ENCODE measurements at regions not wholly inside any gene's neighbourhood (a gene's known extent, or its start where the extent isn't known, plus 50 kb on each side); places are given as distances from the start of the nearest gene placed in this dataset.

- Histone ChIP-seq H3K27me3 (no peaks in the 10 kb centered on the region), H3K9ac (ENCODE audit: low read depth in 2 of 2, low read length in 2 of 2) (no peak overlapping the region), H3K9me3 (no peaks in the 10 kb centered on the region), H3K27ac (no peak overlapping the region), H3K4me1 (no peaks in the 10 kb centered on the region), H3K4me3 (no peak overlapping the region), H3K36me3 (no peaks in the 10 kb centered on the region)
- DNase-seq: no peak
- intact Hi-C loops (cut with DNase I): no loop called here
- no peak for TF ChIP-seq CTCF (IDR thresholded peaks at IDR 0.05)
Measured at GRCh38 chr20:7416382-7416781, 523.9 kb downstream of the HAO1 start.

- H3K36me3 ChIP-seq: no peaks in the 10 kb centered on the region
- no peak overlapping the region for H3K4me3 ChIP-seq
- H3K27me3 ChIP-seq: no peaks in the 10 kb centered on the region
- no peak overlapping the region for H3K9ac ChIP-seq (ENCODE audit: low read depth in 2 of 2, low read length in 2 of 2)
- H3K27ac ChIP-seq: no peak overlapping the region
- H3K9me3 ChIP-seq: no peaks in the 10 kb centered on the region
- no peak for DNase-seq
- no peak for TF ChIP-seq CTCF (IDR thresholded peaks at IDR 0.05)
- H3K4me1 ChIP-seq: no peaks in the 10 kb centered on the region
- intact Hi-C loops (cut with DNase I): no loop called here
Measured at GRCh38 chr20:7420345-7420744, 519.9 kb downstream of the HAO1 start.

GRCh38 chr20:7426890-7427496 is 513.3 kb downstream of the HAO1 start:
- H3K27ac ChIP-seq: no peak overlapping the region
- DNase-seq: no peak
- no peaks in the 10 kb centered on the region for H3K9me3 ChIP-seq
- no peaks in the 10 kb centered on the region for H3K36me3 ChIP-seq
- no peak overlapping the region for H3K4me3 ChIP-seq
- H3K9ac ChIP-seq (ENCODE audit: low read depth in 2 of 2, low read length in 2 of 2): no peak overlapping the region
- no peaks in the 10 kb centered on the region for H3K27me3 ChIP-seq
- intact Hi-C loops (cut with DNase I): no loop called here
- no peaks in the 10 kb centered on the region for H3K4me1 ChIP-seq
- no peak for TF ChIP-seq CTCF (IDR thresholded peaks at IDR 0.05)

- H3K27me3 ChIP-seq: no peaks in the 10 kb centered on the region
- no peaks in the 10 kb centered on the region for H3K4me1 ChIP-seq
- no peak for DNase-seq
- H3K9me3 ChIP-seq: no peaks in the 10 kb centered on the region
- no peak for TF ChIP-seq CTCF (IDR thresholded peaks at IDR 0.05)
- intact Hi-C loops (cut with DNase I): no loop called here
- H3K4me3 ChIP-seq: no peak overlapping the region
- no peak overlapping the region for H3K9ac ChIP-seq (ENCODE audit: low read depth in 2 of 2, low read length in 2 of 2)
- H3K36me3 ChIP-seq: no peaks in the 10 kb centered on the region
- H3K27ac ChIP-seq: no peak overlapping the region
Measured at GRCh38 chr20:7428946-7429345, 511.3 kb downstream of the HAO1 start.

- Histone ChIP-seq H3K36me3 (no peaks in the 10 kb centered on the region), H3K27me3 (no peaks in the 10 kb centered on the region), H3K27ac (no peak overlapping the region), H3K9me3 (no peaks in the 10 kb centered on the region), H3K4me3 (no peak overlapping the region), H3K4me1 (no peaks in the 10 kb centered on the region), H3K9ac (ENCODE audit: low read depth in 2 of 2, low read length in 2 of 2) (no peak overlapping the region)
- DNase-seq: no peak
- no peak for TF ChIP-seq CTCF (IDR thresholded peaks at IDR 0.05)
- intact Hi-C loops (cut with DNase I): no loop called here
Measured at GRCh38 chr20:7432612-7433011, 507.6 kb downstream of the HAO1 start.

Measured in colonic mucosa (tissue), 4 donors.